BE2C (cell line): ENCODE measurements at regions not wholly inside any gene's neighbourhood (a gene's known extent, or its start where the extent isn't known, plus 50 kb on each side); places are given as distances from the start of the nearest gene placed in this dataset.

Experiments used
- DNase-seq: peaks from one replicate; pipeline ENCODE4 v3.0.0-alpha.2; 2020
- H3K27me3 ChIP-seq: fragments of 250-450 bp; sonication (Bioruptor Pico); 2 replicates; pipeline ENCODE4 v1.5.1; 2020; ENCODE audit warnings: mild to moderate bottlenecking
- H3K36me3 ChIP-seq: fragments of 250-450 bp; sonication (Bioruptor Pico); 2 replicates; pipeline ENCODE4 v1.5.1; 2020; ENCODE audit warnings: mild to moderate bottlenecking
- H3K4me1 ChIP-seq: fragments of 250-450 bp; sonication (Bioruptor Pico); 2 replicates; pipeline ENCODE4 v1.5.1; 2020
- H3K4me3 ChIP-seq: 2 replicates; pipeline ENCODE4 v1.5.1; 2011; ENCODE audit warnings: low read depth, low read length
- H3K9me3 ChIP-seq: fragments of 250-450 bp; sonication (Bioruptor Pico); 2 replicates; pipeline ENCODE4 v1.5.1; 2020
- CTCF ChIP-seq: IDR thresholded peaks from 2 replicates; pipeline ENCODE4 v1.5.1; 2012; ENCODE audit warnings: mild to moderate bottlenecking, low read depth, low read length

DNA sequence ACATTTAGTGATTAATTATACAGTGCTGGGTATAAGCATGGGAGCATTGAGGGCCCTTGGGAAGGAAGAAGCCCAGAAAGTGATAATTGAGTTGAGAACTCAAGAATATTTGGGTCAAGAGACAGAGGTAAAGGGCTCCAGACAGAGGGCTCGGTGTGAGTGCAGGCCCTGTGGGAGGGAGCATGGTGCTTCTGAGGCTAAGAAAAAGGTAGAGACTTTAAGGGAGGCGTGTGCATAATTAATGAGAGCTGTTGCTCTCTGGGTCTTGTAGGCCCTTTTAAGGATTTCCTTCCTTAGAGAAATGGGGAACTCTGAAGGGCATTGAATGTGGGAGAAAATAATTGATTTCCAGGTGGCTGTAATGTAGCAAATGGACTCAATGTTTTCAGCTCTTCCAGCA, 735.0 kb upstream of the POU3F3 start:
- H3K9me3 ChIP-seq = no peaks in the 10 kb centered on the region
- no peaks in the 10 kb centered on the region for H3K36me3 ChIP-seq
- H3K27me3 ChIP-seq = no peaks in the 10 kb centered on the region
- H3K4me1 ChIP-seq = no peaks in the 10 kb centered on the region
- no peak overlapping the region for H3K4me3 ChIP-seq
- DNase-seq = no peak
- TF ChIP-seq CTCF = no peak

DNA sequence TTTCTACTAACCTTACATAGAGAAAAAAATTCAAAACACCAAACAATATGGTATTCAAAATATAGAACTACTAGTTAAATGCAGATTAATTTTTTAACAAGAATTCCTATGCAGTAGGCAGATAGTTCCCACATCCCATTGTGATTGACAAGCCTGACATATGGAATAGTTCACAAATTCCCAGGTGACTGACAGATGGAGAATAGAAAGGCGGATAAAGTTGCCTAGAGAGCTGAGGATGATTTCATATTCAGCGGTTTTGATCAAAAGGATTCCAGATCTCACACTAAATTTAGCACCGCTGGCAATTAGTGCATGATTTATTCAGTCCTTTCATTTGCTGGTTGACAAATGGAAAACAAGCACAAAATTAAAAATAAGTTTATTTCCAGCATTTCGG, 733.7 kb upstream of the POU3F3 start:
- Histone ChIP-seq H3K27me3 (no peaks in the 10 kb centered on the region), H3K9me3 (no peaks in the 10 kb centered on the region), H3K4me3 (no peak overlapping the region), H3K36me3 (no peaks in the 10 kb centered on the region), H3K4me1 (no peaks in the 10 kb centered on the region)
- no peak for DNase-seq
- TF ChIP-seq CTCF = no peak

GRCh38 chr2:104125096-104125495, 728.8 kb upstream of the POU3F3 start:
- DNase-seq = no peak
- TF ChIP-seq CTCF = no peak
- H3K9me3 ChIP-seq = no peaks in the 10 kb centered on the region
- H3K27me3 ChIP-seq = no peaks in the 10 kb centered on the region
- no peak overlapping the region for H3K4me3 ChIP-seq
- no peaks in the 10 kb centered on the region for H3K4me1 ChIP-seq
- no peaks in the 10 kb centered on the region for H3K36me3 ChIP-seq

GRCh38 chr2:104127049-104127770, 726.7 kb upstream of the POU3F3 start:
- Histone ChIP-seq H3K27me3 (no peaks in the 10 kb centered on the region), H3K36me3 (no peaks in the 10 kb centered on the region), H3K9me3 (no peaks in the 10 kb centered on the region), H3K4me3 (no peak overlapping the region), H3K4me1 (no peaks in the 10 kb centered on the region)
- no peak for DNase-seq
- no peak for TF ChIP-seq CTCF

GRCh38 chr2:104140361-104140760, 713.6 kb upstream of the POU3F3 start:
- no peak overlapping the region for H3K4me3 ChIP-seq
- TF ChIP-seq CTCF = no peak

DNA sequence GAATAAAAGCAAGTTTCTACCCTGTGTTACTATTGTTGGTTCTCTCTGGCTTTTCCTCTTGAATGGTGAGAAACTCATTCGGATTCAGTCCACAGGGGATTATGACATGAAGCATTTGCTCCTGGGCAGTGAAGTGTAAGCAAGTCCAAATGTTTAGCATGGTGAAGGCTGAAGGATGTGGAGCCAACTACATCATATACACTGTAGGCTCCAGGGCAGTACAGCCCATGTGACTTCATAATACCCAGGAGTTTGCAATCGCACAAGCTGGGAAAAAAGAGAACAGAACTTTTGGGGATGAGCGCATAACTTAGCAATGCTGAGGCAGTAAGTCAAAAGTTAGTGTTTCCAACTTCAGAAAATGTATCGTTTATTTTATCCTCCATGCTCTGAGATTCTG, 695.7 kb upstream of the POU3F3 start:
- Histone ChIP-seq H3K36me3 (no peaks in the 10 kb centered on the region), H3K9me3 (no peaks in the 10 kb centered on the region), H3K4me3 (no peak overlapping the region), H3K4me1 (no peaks in the 10 kb centered on the region), H3K27me3 (no peaks in the 10 kb centered on the region)
- no peak for DNase-seq
- TF ChIP-seq CTCF = no peak

More at GRCh38 chr2:104140361-104140760, 713.6 kb upstream of the POU3F3 start:
- H3K9me3 ChIP-seq = no peaks in the 10 kb centered on the region
- DNase-seq = no peak
- no peaks in the 10 kb centered on the region for H3K36me3 ChIP-seq
- no peaks in the 10 kb centered on the region for H3K4me1 ChIP-seq
- no peaks in the 10 kb centered on the region for H3K27me3 ChIP-seq
